Peyer's patch (tissue), 4 donors: ENCODE measurements at regions not wholly inside any gene's neighbourhood (a gene's known extent, or its start where the extent isn't known, plus 50 kb on each side); places are given as distances from the start of the nearest gene placed in this dataset.

Experiments
- DNase-seq, 3 donors: peaks; one replicate each; pipeline ENCODE4 v3.0.0-alpha.2; 2017 to 2019
- H3K27ac ChIP-seq, 4 donors: fragments of 200-600 bp; sonication (generic); one replicate each; pipeline ENCODE4 v1.5.1; 2016 to 2019
- H3K27me3 ChIP-seq, 2 donors: fragments of 200-600 bp; sonication (generic); one replicate each; pipeline ENCODE4 v1.5.1; 2019
- H3K36me3 ChIP-seq, 3 donors: fragments of 200-600 bp; sonication (generic); one replicate each; pipeline ENCODE4 v1.5.1; 2016 to 2019
- H3K4me1 ChIP-seq, 4 donors: fragments of 200-600 bp; sonication (generic); one replicate each; pipeline ENCODE4 v1.5.1; 2016 to 2019
- H3K4me3 ChIP-seq, 4 donors: fragments of 200-600 bp; sonication (generic); 1 replicate in 3 of 4; 2 replicates in 1 of 4; pipeline ENCODE4 v1.5.1; 2016 to 2019; ENCODE audit warnings: mild to moderate bottlenecking in 1 of 4
- H3K9me3 ChIP-seq, 4 donors: fragments of 200-600 bp; sonication (generic); one replicate each; pipeline ENCODE4 v1.5.1; 2016 to 2019; ENCODE audit warnings: mild to moderate bottlenecking in 1 of 4
- CTCF ChIP-seq, 6 experiments: fragments of 450-650 bp in 4 of 6; fragments of 200-600 bp in 2 of 6; sonication (generic) in 1 of 6; IDR thresholded peaks; one replicate each; pipeline ENCODE4 v1.5.1; 2017 to 2019; ENCODE audit warnings: antibody characterized with exemption in 6 of 6, mild to moderate bottlenecking in 3 of 6, moderate library complexity in 1 of 6
- POLR2A ChIP-seq, 2 donors: fragments of 450-650 bp; IDR thresholded peaks; one replicate each; pipeline ENCODE4 v1.5.1; 2017; ENCODE audit warnings: antibody characterized with exemption in 2 of 2, mild to moderate bottlenecking in 2 of 2, moderate library complexity in 2 of 2

- Histone ChIP-seq H3K9me3 (no peaks in the 10 kb centered on the region), H3K36me3 (no peaks in the 10 kb centered on the region), H3K27ac (no peak overlapping the region), H3K4me3 (no peak overlapping the region), H3K27me3 (no peaks in the 10 kb centered on the region), H3K4me1 (no peaks in the 10 kb centered on the region)
- DNase-seq = peak in 2 of 3 donors; percentile 52 to 56
- TF ChIP-seq CTCF (IDR thresholded peaks at IDR 0.05) (peak in 5 of 6 experiments; percentile 6 to 59 (median 46)), POLR2A (IDR thresholded peaks at IDR 0.05) (no peak)
Observed at GRCh38 chr1:60978421-60979357, 103.7 kb upstream of the NFIA start.

- Histone ChIP-seq H3K9me3 (no peaks in the 10 kb centered on the region), H3K27me3 (no peaks in the 10 kb centered on the region), H3K27ac (no peak overlapping the region), H3K4me3 (no peak overlapping the region), H3K4me1 (no peaks in the 10 kb centered on the region), H3K36me3 (no peaks in the 10 kb centered on the region)
- no peak for TF ChIP-seq CTCF (IDR thresholded peaks at IDR 0.05)
- TF ChIP-seq POLR2A (IDR thresholded peaks at IDR 0.05) = no peak
- DNase-seq = no peak
Observed at GRCh38 chr1:60977661-60978060, 104.7 kb upstream of the NFIA start.

- DNase-seq = no peak
- Histone ChIP-seq H3K4me1 (no peaks in the 10 kb centered on the region), H3K27me3 (no peaks in the 10 kb centered on the region), H3K9me3 (no peaks in the 10 kb centered on the region), H3K4me3 (no peak overlapping the region), H3K27ac (no peak overlapping the region), H3K36me3 (no peaks in the 10 kb centered on the region)
- TF ChIP-seq CTCF (IDR thresholded peaks at IDR 0.05) (no peak), POLR2A (IDR thresholded peaks at IDR 0.05) (no peak)
Observed at GRCh38 chr1:60974524-60975372, 107.6 kb upstream of the NFIA start.

- no peaks in the 10 kb centered on the region for H3K36me3 ChIP-seq
- no peaks in the 10 kb centered on the region for H3K9me3 ChIP-seq
- H3K4me1 ChIP-seq = no peaks in the 10 kb centered on the region
- H3K27me3 ChIP-seq = no peaks in the 10 kb centered on the region
- no peak for TF ChIP-seq CTCF (IDR thresholded peaks at IDR 0.05)
- TF ChIP-seq POLR2A (IDR thresholded peaks at IDR 0.05) = no peak
- no peak overlapping the region for H3K4me3 ChIP-seq
- H3K27ac ChIP-seq = no peak overlapping the region
- DNase-seq = no peak
Observed at GRCh38 chr1:60973668-60974067, 108.7 kb upstream of the NFIA start.

GRCh38 chr1:60972841-60973364 is 109.5 kb upstream of the NFIA start:
- Histone ChIP-seq H3K9me3 (no peaks in the 10 kb centered on the region), H3K4me3 (no peak overlapping the region), H3K4me1 (no peaks in the 10 kb centered on the region), H3K27ac (no peak overlapping the region), H3K36me3 (no peaks in the 10 kb centered on the region), H3K27me3 (no peaks in the 10 kb centered on the region)
- TF ChIP-seq POLR2A (IDR thresholded peaks at IDR 0.05) (no peak), CTCF (IDR thresholded peaks at IDR 0.05) (no peak)
- no peak for DNase-seq
